Prostate gland (tissue), 2 donors: ENCODE measurements at regions not wholly inside any gene's neighbourhood (a gene's known extent, or its start where the extent isn't known, plus 50 kb on each side); places are given as distances from the start of the nearest gene placed in this dataset.
A peak's percentile ranks its signal among the peaks of the same experiment; 100 is the strongest.

ENCODE experiments used
- DNase-seq: peaks from one replicate; pipeline ENCODE4 v3.0.0-alpha.2; 2019; ENCODE audit warnings: low spot score
- H3K27ac ChIP-seq, 2 donors: fragments of 200-600 bp; sonication (generic); 2 replicates each; pipeline ENCODE4 v1.5.1; 2017 to 2019
- H3K27me3 ChIP-seq: fragments of 200-600 bp; sonication (generic); replicated peaks from 2 replicates; pipeline ENCODE4 v1.5.1; 2019; ENCODE audit not compliant: insufficient read depth
- H3K36me3 ChIP-seq, 2 donors: fragments of 200-600 bp; sonication (generic); 1 replicate in 1 of 2; 2 replicates in 1 of 2; pipeline versions ENCODE4 v1.5.1 to v1.8.1; 2017 to 2019
- H3K4me1 ChIP-seq: fragments of 200-600 bp; sonication (generic); replicated peaks from 2 replicates; pipeline ENCODE4 v1.5.1; 2019
- H3K4me3 ChIP-seq, 2 donors: fragments of 200-600 bp; sonication (generic); 2 replicates each; pipeline ENCODE4 v1.5.1; 2017 to 2019
- H3K9me3 ChIP-seq: fragments of 200-600 bp; sonication (generic); 2 replicates; pipeline ENCODE4 v1.5.1; 2017
- CTCF ChIP-seq, 4 experiments: fragments of 200-600 bp in 2 of 4; fragments of 450-650 bp in 2 of 4; sonication (generic) in 2 of 4; IDR thresholded peaks; 1 replicate in 3 of 4; 2 replicates in 1 of 4; pipeline ENCODE4 v1.5.1; 2016 to 2019; ENCODE audit warnings: antibody characterized with exemption in 4 of 4, mild to moderate bottlenecking in 2 of 4, moderate library complexity in 2 of 4
- POLR2A ChIP-seq: fragments of 450-650 bp; IDR thresholded peaks from one replicate; pipeline ENCODE4 v1.6.1; 2016; ENCODE audit warnings: antibody characterized with exemption, mild to moderate bottlenecking
- POLR2AphosphoS5 ChIP-seq: sonication (generic); formaldehyde crosslinking; IDR thresholded peaks from one replicate; pipeline ENCODE4 v1.6.1; 2017; ENCODE audit warnings: antibody characterized with exemption
- WGBS: methylation state at CpG from one replicate; pipeline ENCODE4 v1.1.5; 2018; 5-methylcytosine and 5-hydroxymethylcytosine counted together
- intact Hi-C: fragments of 100-400 bp; cut with DNase I; formaldehyde crosslinking; loops from one replicate; pipeline ENCODE4 v1.14.2; 2022

- Histone ChIP-seq H3K4me1 (no peaks in the 10 kb centered on the region), H3K27ac (no peak overlapping the region), H3K36me3 (no peaks in the 10 kb centered on the region), H3K9me3 (no peaks in the 10 kb centered on the region), H3K4me3 (no peak overlapping the region), H3K27me3 (no peaks in the 10 kb centered on the region)
- no peak for DNase-seq
- WGBS: 84% methylated on average over 5 of the region's 5 CpGs
- intact Hi-C loops: no loop called here
- no peak for TF ChIP-seq POLR2AphosphoS5
- no peak for TF ChIP-seq CTCF (IDR thresholded peaks at IDR 0.05)
- no peak for TF ChIP-seq POLR2A
Measured at GRCh38 chr22:22802339-22802970, 85.2 kb upstream of the IGLL5 start.

GRCh38 chr22:22803285-22803853 lies 84.2 kb upstream of the IGLL5 start:
- TF ChIP-seq POLR2AphosphoS5 (no peak), POLR2A (no peak), CTCF (IDR thresholded peaks at IDR 0.05) (no peak)
- H3K4me1 ChIP-seq: no peaks in the 10 kb centered on the region
- no peak overlapping the region for H3K27ac ChIP-seq
- no peaks in the 10 kb centered on the region for H3K27me3 ChIP-seq
- no peak overlapping the region for H3K4me3 ChIP-seq
- H3K9me3 ChIP-seq: no peaks in the 10 kb centered on the region
- H3K36me3 ChIP-seq: no peaks in the 10 kb centered on the region
- intact Hi-C loops: no loop called here
- DNase-seq: no peak
- 70% methylated on average over 3 of the region's 3 CpGs for WGBS

GRCh38 chr22:22810018-22810427 lies 77.6 kb upstream of the IGLL5 start:
- H3K27ac ChIP-seq: no peak overlapping the region
- H3K36me3 ChIP-seq: no peaks in the 10 kb centered on the region
- intact Hi-C loops: no loop called here
- H3K4me3 ChIP-seq: no peak overlapping the region
- TF ChIP-seq POLR2A (no peak), CTCF (IDR thresholded peaks at IDR 0.05) (peak; percentile 33 to 67 (median 48))
- H3K4me1 ChIP-seq: no peaks in the 10 kb centered on the region
- H3K27me3 ChIP-seq: no peaks in the 10 kb centered on the region
- H3K9me3 ChIP-seq: no peaks in the 10 kb centered on the region
- DNase-seq: no peak
- WGBS: 71% methylated on average over 3 of the region's 5 CpGs

- Histone ChIP-seq H3K4me1 (no peaks in the 10 kb centered on the region), H3K4me3 (no peak overlapping the region), H3K36me3 (no peaks in the 10 kb centered on the region), H3K27ac (no peak overlapping the region), H3K27me3 (no peaks in the 10 kb centered on the region), H3K9me3 (no peaks in the 10 kb centered on the region)
- intact Hi-C loops: no loop called here
- WGBS: 72% methylated on average over 8 of the region's 8 CpGs
- no peak for DNase-seq
- TF ChIP-seq POLR2AphosphoS5: no peak
- TF ChIP-seq POLR2A: no peak
- TF ChIP-seq CTCF (IDR thresholded peaks at IDR 0.05): no peak
Measured at GRCh38 chr22:22810471-22810870, 77.1 kb upstream of the IGLL5 start.
